ENCODE measurements at regions not wholly inside any gene's neighbourhood (a gene's known extent, or its start where the extent isn't known, plus 50 kb on each side); places are given as distances from the start of the nearest gene placed in this dataset.

GRCh38 chr9:78612091-78612490, 315.2 kb downstream of the PSAT1 start:
- TF ChIP-seq, protein P1, sequence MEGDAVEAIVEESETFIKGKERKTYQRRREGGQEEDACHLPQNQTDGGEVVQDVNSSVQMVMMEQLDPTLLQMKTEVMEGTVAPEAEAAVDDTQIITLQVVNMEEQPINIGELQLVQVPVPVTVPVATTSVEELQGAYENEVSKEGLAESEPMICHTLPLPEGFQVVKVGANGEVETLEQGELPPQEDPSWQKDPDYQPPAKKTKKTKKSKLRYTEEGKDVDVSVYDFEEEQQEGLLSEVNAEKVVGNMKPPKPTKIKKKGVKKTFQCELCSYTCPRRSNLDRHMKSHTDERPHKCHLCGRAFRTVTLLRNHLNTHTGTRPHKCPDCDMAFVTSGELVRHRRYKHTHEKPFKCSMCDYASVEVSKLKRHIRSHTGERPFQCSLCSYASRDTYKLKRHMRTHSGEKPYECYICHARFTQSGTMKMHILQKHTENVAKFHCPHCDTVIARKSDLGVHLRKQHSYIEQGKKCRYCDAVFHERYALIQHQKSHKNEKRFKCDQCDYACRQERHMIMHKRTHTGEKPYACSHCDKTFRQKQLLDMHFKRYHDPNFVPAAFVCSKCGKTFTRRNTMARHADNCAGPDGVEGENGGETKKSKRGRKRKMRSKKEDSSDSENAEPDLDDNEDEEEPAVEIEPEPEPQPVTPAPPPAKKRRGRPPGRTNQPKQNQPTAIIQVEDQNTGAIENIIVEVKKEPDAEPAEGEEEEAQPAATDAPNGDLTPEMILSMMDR (IDR thresholded peaks at IDR 0.05), result no peak
- TF ChIP-seq POLR2A (IDR thresholded peaks at IDR 0.05) (no peak), POLR2AphosphoS5 (IDR thresholded peaks at IDR 0.05) (no peak)

All from transverse colon (tissue), 4 donors.